T follicular helper cell (primary cell): ENCODE measurements at regions not wholly inside any gene's neighbourhood (a gene's known extent, or its start where the extent isn't known, plus 50 kb on each side); places are given as distances from the start of the nearest gene placed in this dataset.

Experiments
- DNase-seq: peaks from one replicate; pipeline ENCODE4 v3.0.0-alpha.2; 2020; ENCODE audit warnings: low read depth

DNA sequence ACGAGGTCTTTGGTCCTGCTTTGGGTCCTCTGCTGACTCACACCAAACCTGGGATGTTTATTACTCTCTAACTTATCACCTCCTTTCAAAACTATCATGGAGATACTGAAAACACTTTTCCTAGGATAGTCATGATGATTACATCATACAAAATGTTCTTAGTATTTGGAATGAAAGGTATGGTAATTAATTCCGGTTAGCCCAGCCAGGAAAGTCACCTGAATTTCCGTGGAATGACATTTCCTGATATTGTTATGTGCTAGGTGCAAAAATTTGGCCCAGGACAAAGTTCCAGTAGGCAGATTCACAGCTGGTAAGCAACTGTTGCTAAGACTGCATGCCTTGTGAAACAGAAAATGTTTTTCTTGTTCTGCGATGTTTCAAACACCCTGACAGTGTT lies 203.4 kb downstream of the ZNF648 start:
- no peak for DNase-seq
